SK-N-SH (cell line): ENCODE measurements at regions not wholly inside any gene's neighbourhood (a gene's known extent, or its start where the extent isn't known, plus 50 kb on each side); places are given as distances from the start of the nearest gene placed in this dataset.

Experiments used
- CTCF ChIA-PET: fragments of 300-600, 350-600 bp; formaldehyde crosslinking; extraction: SDS; loops from one replicate; lab custom pipeline; 2021; lab: Yijun Ruan, JAX
- POLR2A ChIA-PET: fragments of 350-600 bp; sonication (Branson Sonifier 250); formaldehyde crosslinking; extraction: SDS; loops from one replicate; lab custom pipeline; 2020; ENCODE audit warnings: antibody characterized with exemption, inconsistent platforms; lab: Yijun Ruan, JAX
- DNase-seq: peaks from one replicate; pipeline ENCODE4 v3.0.0; 2012
- H2AFZ ChIP-seq: fragments of 200-600 bp; sonication (generic); 2 replicates; pipeline ENCODE4 v1.8.1; 2016; ENCODE audit warnings: antibody characterized with exemption, mild to moderate bottlenecking, low read depth
- H3F3A ChIP-seq: fragments of 200-600 bp; sonication (generic); replicated peaks from 2 replicates; pipeline ENCODE3; 2016; ENCODE audit warnings: antibody characterized with exemption, mild to moderate bottlenecking; ENCODE audit not compliant: insufficient read depth
- H3K27ac ChIP-seq, 2 experiments: fragments of 200-500 bp in 1 of 2; fragments of 200-600 bp in 1 of 2; sonication (Bioruptor generic) in 1 of 2; sonication (generic), shearing (Covaris generic) in 1 of 2; 2 replicates each; pipeline versions ENCODE4 v1.5.1 to v1.6.1; 2014 to 2016; ENCODE audit warnings: low read depth in 2 of 2, inconsistent platforms in 1 of 2, low read length in 1 of 2, mild to moderate bottlenecking in 1 of 2, mixed read lengths in 1 of 2
- H3K27me3 ChIP-seq: fragments of 200-600 bp; sonication (generic), shearing (Covaris generic); 2 replicates; pipeline ENCODE4 v1.6.1; 2016; ENCODE audit warnings: mixed run types; ENCODE audit not compliant: insufficient read depth
- H3K36me3 ChIP-seq, 2 experiments: fragments of 200-500 bp in 1 of 2; fragments of 200-600 bp in 1 of 2; sonication (Bioruptor generic) in 1 of 2; sonication (generic) in 1 of 2; replicated peaks in 1 of 2; 2 replicates each; pipeline versions ENCODE3 to v1.5.1; 2014 to 2016; ENCODE audit warnings: low read length in 1 of 2, mild to moderate bottlenecking in 1 of 2; ENCODE audit not compliant: insufficient read depth in 2 of 2, control insufficient read depth in 1 of 2
- H3K4me1 ChIP-seq, 2 experiments: fragments of 200-500 bp in 1 of 2; fragments of 200-600 bp in 1 of 2; sonication (Bioruptor generic) in 1 of 2; sonication (generic), shearing (Covaris generic) in 1 of 2; 2 replicates each; pipeline versions ENCODE4 v1.5.1 to v1.6.1; 2014 to 2016; ENCODE audit warnings: low read depth in 1 of 2, low read length in 1 of 2, mixed run types in 1 of 2; ENCODE audit not compliant: insufficient read depth in 2 of 2, control insufficient read depth in 1 of 2
- H3K4me2 ChIP-seq: fragments of 200-600 bp; sonication (generic), shearing (Covaris generic); 2 replicates; pipeline ENCODE4 v1.6.1; 2017; ENCODE audit warnings: mixed run types
- H3K4me3 ChIP-seq, 2 experiments: fragments of 200-500 bp in 1 of 2; fragments of 200-600 bp in 1 of 2; sonication (Bioruptor generic) in 1 of 2; sonication (generic), shearing (Covaris generic) in 1 of 2; 2 replicates each; pipeline versions ENCODE4 v1.5.1 to v1.8.1; 2014 to 2016; ENCODE audit warnings: low read depth in 2 of 2, inconsistent platforms in 1 of 2, low read length in 1 of 2, mild to moderate bottlenecking in 1 of 2, mixed read lengths in 1 of 2, moderate library complexity in 1 of 2
- H3K79me2 ChIP-seq: fragments of 200-600 bp; sonication (generic); 2 replicates; pipeline ENCODE4 v1.8.1; 2017; ENCODE audit warnings: mild to moderate bottlenecking; ENCODE audit not compliant: insufficient read depth
- H3K9ac ChIP-seq: fragments of 200-600 bp; sonication (generic); 2 replicates; pipeline ENCODE4 v1.6.1; 2017; ENCODE audit warnings: mixed run types
- H3K9me2 ChIP-seq: fragments of 200-600 bp; sonication (generic); 2 replicates; pipeline ENCODE4 v1.6.1; 2017; ENCODE audit warnings: mixed run types
- H3K9me3 ChIP-seq: fragments of 200-600 bp; sonication (generic); 2 replicates; pipeline ENCODE4 v1.6.1; 2017; ENCODE audit warnings: mixed run types, mild to moderate bottlenecking, moderate library complexity
- H4K20me1 ChIP-seq: fragments of 200-600 bp; sonication (generic); 2 replicates; pipeline ENCODE4 v1.6.1; 2017; ENCODE audit warnings: mild to moderate bottlenecking, mixed run types; ENCODE audit not compliant: insufficient read depth
- CHD2 ChIP-seq: fragments of 150-350 bp; IDR thresholded peaks from 2 replicates; pipeline ENCODE4 v1.6.1; 2018; ENCODE audit warnings: low read length; ENCODE audit not compliant: partially characterized antibody
- CTCF ChIP-seq: fragments of 200-600 bp; sonication (generic); IDR thresholded peaks from 2 replicates; pipeline ENCODE4 v1.6.1; 2017; ENCODE audit warnings: antibody characterized with exemption, mild to moderate bottlenecking, moderate library complexity
- ELF1 ChIP-seq: IDR thresholded peaks from 2 replicates; pipeline ENCODE4 v1.4.0; 2012
- EZH2phosphoT487 ChIP-seq: fragments of 200-600 bp; sonication (generic); IDR thresholded peaks from 2 replicates; pipeline ENCODE4 v1.6.1; 2017; ENCODE audit warnings: low read depth, mixed run types, mild to moderate bottlenecking, antibody characterized with exemption, moderate library complexity, borderline replicate concordance
- FOXJ3 ChIP-seq: sonication (generic); formaldehyde crosslinking; IDR thresholded peaks from 2 replicates; pipeline ENCODE4 v1.5.1; 2020; ENCODE audit warnings: mild to moderate bottlenecking, missing genetic modification reagents
- FOXM1 ChIP-seq: IDR thresholded peaks from 2 replicates; pipeline ENCODE4 v1.4.0; 2012; ENCODE audit warnings: low read depth, mild to moderate bottlenecking
- GATA2 ChIP-seq: sonication (generic); formaldehyde crosslinking; IDR thresholded peaks from 2 replicates; pipeline ENCODE4 v1.5.0; 2020; ENCODE audit warnings: mild to moderate bottlenecking, missing genetic modification reagents
- JUND ChIP-seq: IDR thresholded peaks from 2 replicates; pipeline ENCODE4 v1.4.0; 2012
- MEF2A ChIP-seq: IDR thresholded peaks from 2 replicates; pipeline ENCODE4 v1.4.0; 2012; ENCODE audit warnings: low read depth, borderline replicate concordance
- MXI1 ChIP-seq: IDR thresholded peaks from 2 replicates; pipeline ENCODE4 v1.6.1; 2012; ENCODE audit warnings: mild to moderate bottlenecking, low read depth, low read length, improper control_type of control experiment
- POLR2AphosphoS5 ChIP-seq: IDR thresholded peaks from 2 replicates; pipeline ENCODE4 v1.6.1; 2012; ENCODE audit warnings: low read depth, low read length
- RAD21 ChIP-seq: IDR thresholded peaks from 2 replicates; pipeline ENCODE4 v1.6.1; 2012; ENCODE audit warnings: mild to moderate bottlenecking, low read length
- RCOR1 ChIP-seq: fragments of 150-350 bp; IDR thresholded peaks from 2 replicates; pipeline ENCODE4 v1.6.1; 2017; ENCODE audit warnings: antibody characterized with exemption, low read length
- SIN3A ChIP-seq: IDR thresholded peaks from 2 replicates; pipeline ENCODE4 v1.6.1; 2012; ENCODE audit warnings: low read depth, mild to moderate bottlenecking, low read length, moderate library complexity, borderline replicate concordance
- TAF1 ChIP-seq: IDR thresholded peaks from 2 replicates; pipeline ENCODE4 v1.6.1; 2012; ENCODE audit warnings: low read depth, mild to moderate bottlenecking, low read length, moderate library complexity, borderline replicate concordance
- TCF12 ChIP-seq: IDR thresholded peaks from 2 replicates; pipeline ENCODE4 v1.4.0; 2012
- TEAD4 ChIP-seq: IDR thresholded peaks from 2 replicates; pipeline ENCODE4 v1.4.0; 2012; ENCODE audit warnings: mild to moderate bottlenecking, borderline replicate concordance; ENCODE audit not compliant: insufficient read depth
- YY1 ChIP-seq: IDR thresholded peaks from 2 replicates; pipeline ENCODE4 v1.4.0; 2012; ENCODE audit warnings: low read depth, mild to moderate bottlenecking
- WGBS: methylation state at CpG from one replicate; pipeline ENCODE4 v1.1.6; 2017; ENCODE audit warnings: low lambda C conversion rate; 5-methylcytosine and 5-hydroxymethylcytosine counted together
- TF ChIP-seq, protein P1 (sequence below): fragments of 150-350 bp; IDR thresholded peaks from 2 replicates; pipeline ENCODE4 v1.6.1; 2016; ENCODE audit warnings: mild to moderate bottlenecking, low read depth, low read length
- TF ChIP-seq, protein P2 (sequence below): IDR thresholded peaks from 2 replicates; pipeline ENCODE4 v1.4.0; 2012; ENCODE audit warnings: low read depth
- TF ChIP-seq, protein P3 (sequence below): IDR thresholded peaks from 2 replicates; pipeline ENCODE4; 2012

GRCh38 chr16:86334079-86334635, 176.2 kb upstream of the FOXF1 start:
- Histone ChIP-seq H3K4me3 (no peak overlapping the region), H3K4me1 (no peaks in the 10 kb centered on the region), H3K9me2 (no peaks in the 10 kb centered on the region), H4K20me1 (no peaks in the 10 kb centered on the region), H3K27me3 (peaks cover 58% of the 10 kb centered on the region), H3K9ac (no peak overlapping the region), H3K9me3 (no peaks in the 10 kb centered on the region), H2AFZ (no peak overlapping the region), H3F3A (no peaks in the 10 kb centered on the region), H3K27ac (no peak overlapping the region), H3K36me3 (no peaks in the 10 kb centered on the region), H3K4me2 (no peak overlapping the region), H3K79me2 (no peaks in the 10 kb centered on the region)
- no peak for DNase-seq
- ChIA-PET CTCF (interaction anchor here (0.7 kb wide), 1 partner anchor 184 kb away, joined by 3 read pairs; no protein-coding TSS in a partner anchor), POLR2A (no interaction called here)
- WGBS = 18% methylated on average over 7 of the region's 7 CpGs
- no peak for TF ChIP-seq POLR2AphosphoS5
- TF ChIP-seq TCF12 = no peak
- no peak for TF ChIP-seq EZH2phosphoT487
- no peak for TF ChIP-seq MXI1
- TF ChIP-seq RAD21 = no peak
- TF ChIP-seq, protein P1, sequence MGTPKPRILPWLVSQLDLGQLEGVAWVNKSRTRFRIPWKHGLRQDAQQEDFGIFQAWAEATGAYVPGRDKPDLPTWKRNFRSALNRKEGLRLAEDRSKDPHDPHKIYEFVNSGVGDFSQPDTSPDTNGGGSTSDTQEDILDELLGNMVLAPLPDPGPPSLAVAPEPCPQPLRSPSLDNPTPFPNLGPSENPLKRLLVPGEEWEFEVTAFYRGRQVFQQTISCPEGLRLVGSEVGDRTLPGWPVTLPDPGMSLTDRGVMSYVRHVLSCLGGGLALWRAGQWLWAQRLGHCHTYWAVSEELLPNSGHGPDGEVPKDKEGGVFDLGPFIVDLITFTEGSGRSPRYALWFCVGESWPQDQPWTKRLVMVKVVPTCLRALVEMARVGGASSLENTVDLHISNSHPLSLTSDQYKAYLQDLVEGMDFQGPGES = no peak
- TF ChIP-seq GATA2 = no peak
- no peak for TF ChIP-seq TAF1
- no peak for TF ChIP-seq MEF2A
- TF ChIP-seq YY1 = no peak
- TF ChIP-seq ELF1 = no peak
- TF ChIP-seq JUND = no peak

DNA sequence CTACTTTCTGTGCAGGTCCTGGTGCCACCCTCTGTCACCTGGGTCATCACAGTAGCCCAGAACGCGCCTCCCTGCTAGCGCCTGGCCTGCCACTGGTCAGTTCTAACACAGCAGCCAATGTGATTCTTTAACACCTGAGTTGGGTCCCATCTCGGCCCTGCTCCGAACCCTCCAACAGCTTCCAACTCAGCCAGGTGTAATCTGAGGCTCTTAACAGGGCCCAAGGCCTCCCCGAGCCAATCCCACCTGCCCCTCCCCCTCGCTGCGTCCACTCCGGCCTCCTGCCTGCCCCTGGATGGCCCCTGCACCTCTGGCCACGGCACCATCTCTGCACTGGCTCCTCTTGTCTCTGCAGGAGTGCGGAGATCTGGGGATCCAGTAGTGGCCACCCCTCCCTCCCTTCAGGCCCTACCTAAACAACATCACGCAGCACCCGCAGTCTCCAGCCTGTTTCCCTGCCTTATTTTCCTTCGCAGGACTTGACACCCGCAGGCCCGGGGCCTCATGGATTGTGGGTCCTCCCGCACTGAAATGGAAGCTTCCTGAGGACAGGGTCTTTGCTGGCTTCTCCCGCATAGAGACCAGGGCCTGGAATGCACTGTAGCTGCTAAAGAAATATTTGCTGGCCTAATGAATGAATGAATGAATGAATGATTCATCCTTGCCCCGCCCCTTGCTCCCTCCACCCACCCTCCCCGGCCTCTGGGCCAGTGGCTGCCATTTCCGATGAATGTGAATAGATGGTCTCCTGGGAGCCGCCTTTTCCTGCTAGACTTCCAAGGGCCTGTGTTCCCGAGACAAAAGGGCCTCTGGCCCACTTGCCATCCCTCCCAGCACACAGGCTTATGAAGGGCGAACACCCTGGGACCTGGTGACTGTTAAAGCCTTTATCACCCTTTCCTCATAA, 174.8 kb upstream of the FOXF1 start:
- no peaks in the 10 kb centered on the region for H3K4me1 ChIP-seq
- peaks cover 2% of the 10 kb centered on the region for H3F3A ChIP-seq
- WGBS = 49% methylated on average over 23 of the region's 24 CpGs
- no peaks in the 10 kb centered on the region for H3K9me2 ChIP-seq
- no peaks in the 10 kb centered on the region for H3K9me3 ChIP-seq
- CTCF ChIA-PET = interaction anchor here (0.6 kb wide), 1 partner anchor 158 kb away, joined by 3 read pairs; no protein-coding TSS in a partner anchor
- no peak for DNase-seq
- H3K27ac ChIP-seq = no peak overlapping the region
- peaks cover 47% of the 10 kb centered on the region for H3K27me3 ChIP-seq
- no peak overlapping the region for H2AFZ ChIP-seq
- H4K20me1 ChIP-seq = no peaks in the 10 kb centered on the region
- no peak overlapping the region for H3K4me3 ChIP-seq
- no peaks in the 10 kb centered on the region for H3K79me2 ChIP-seq
- H3K36me3 ChIP-seq = no peaks in the 10 kb centered on the region
- no peak overlapping the region for H3K9ac ChIP-seq
- POLR2A ChIA-PET = no interaction called here
- H3K4me2 ChIP-seq = no peak overlapping the region
- TF ChIP-seq, protein P2, sequence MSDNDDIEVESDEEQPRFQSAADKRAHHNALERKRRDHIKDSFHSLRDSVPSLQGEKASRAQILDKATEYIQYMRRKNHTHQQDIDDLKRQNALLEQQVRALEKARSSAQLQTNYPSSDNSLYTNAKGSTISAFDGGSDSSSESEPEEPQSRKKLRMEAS = no peak
- TF ChIP-seq SIN3A = no peak
- no peak for TF ChIP-seq CHD2
- TF ChIP-seq TEAD4 = no peak
- no peak for TF ChIP-seq TAF1
- TF ChIP-seq CTCF = no peak
- TF ChIP-seq, protein P3, sequence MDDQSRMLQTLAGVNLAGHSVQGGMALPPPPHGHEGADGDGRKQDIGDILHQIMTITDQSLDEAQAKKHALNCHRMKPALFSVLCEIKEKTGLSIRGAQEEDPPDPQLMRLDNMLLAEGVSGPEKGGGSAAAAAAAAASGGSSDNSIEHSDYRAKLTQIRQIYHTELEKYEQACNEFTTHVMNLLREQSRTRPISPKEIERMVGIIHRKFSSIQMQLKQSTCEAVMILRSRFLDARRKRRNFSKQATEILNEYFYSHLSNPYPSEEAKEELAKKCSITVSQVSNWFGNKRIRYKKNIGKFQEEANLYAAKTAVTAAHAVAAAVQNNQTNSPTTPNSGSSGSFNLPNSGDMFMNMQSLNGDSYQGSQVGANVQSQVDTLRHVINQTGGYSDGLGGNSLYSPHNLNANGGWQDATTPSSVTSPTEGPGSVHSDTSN = no peak
- TF ChIP-seq ELF1 = no peak
- no peak for TF ChIP-seq FOXJ3 (CRISPR knock-in tag)
- TF ChIP-seq RAD21 = no peak
- TF ChIP-seq RCOR1 = no peak
- no peak for TF ChIP-seq FOXM1
